HG03354 (cell line): ENCODE measurements at regions not wholly inside any gene's neighbourhood (a gene's known extent, or its start where the extent isn't known, plus 50 kb on each side); places are given as distances from the start of the nearest gene placed in this dataset.
"Not testable (repeated sequence)": the region's sequence is repeated elsewhere in the genome, so short reads cannot be mapped to it uniquely, and the experiment has no call there.

Experiments
- ATAC-seq: cut with Tn5 transposase; IDR thresholded peaks from one replicate; pipeline ENCODE4 v1.9.1; 2021; ENCODE audit warnings: mild to moderate bottlenecking; ENCODE audit not compliant: unreplicated experiment, poor library complexity, severe bottlenecking

- ATAC-seq, result not testable (repeated sequence)
These were observed 88.6 kb upstream of the NFIL3 start for GRCh38 chr9:91512235-91512634.

GRCh38 chr9:91503673-91504081 lies 80.0 kb upstream of the NFIL3 start:
- ATAC-seq, result no peak

- no peak for ATAC-seq
These were observed 79.5 kb upstream of the NFIL3 start for GRCh38 chr9:91502913-91503672.

GRCh38 chr9:91502475-91502874 lies 78.8 kb upstream of the NFIL3 start:
- no peak for ATAC-seq

- ATAC-seq, result peak; percentile 53
These were observed 76.9 kb upstream of the NFIL3 start for GRCh38 chr9:91500509-91501014.

GRCh38 chr9:91496351-91496750 lies 72.7 kb upstream of the NFIL3 start:
- ATAC-seq, result no peak

- no peak for ATAC-seq
These were observed 71.8 kb upstream of the NFIL3 start for GRCh38 chr9:91495450-91495849.

GRCh38 chr9:91494751-91495150 lies 71.1 kb upstream of the NFIL3 start:
- no peak for ATAC-seq

GRCh38 chr9:91492237-91492636 lies 68.6 kb upstream of the NFIL3 start:
- ATAC-seq, result no peak

GRCh38 chr9:91491624-91492023 lies 68.0 kb upstream of the NFIL3 start:
- no peak for ATAC-seq

- ATAC-seq, result no peak
These were observed 65.8 kb upstream of the NFIL3 start for GRCh38 chr9:91489361-91489899.

GRCh38 chr9:91488341-91488740 lies 64.7 kb upstream of the NFIL3 start:
- ATAC-seq, result no peak

GRCh38 chr9:91486699-91487497 lies 63.3 kb upstream of the NFIL3 start:
- ATAC-seq, result no peak

- ATAC-seq, result no peak
These were observed 61.4 kb upstream of the NFIL3 start for GRCh38 chr9:91485006-91485405.

GRCh38 chr9:91483835-91484234 lies 60.2 kb upstream of the NFIL3 start:
- no peak for ATAC-seq

GRCh38 chr9:91483189-91483691 lies 59.6 kb upstream of the NFIL3 start:
- ATAC-seq, result no peak

GRCh38 chr9:91481972-91482371 lies 58.3 kb upstream of the NFIL3 start:
- no peak for ATAC-seq

GRCh38 chr9:91477106-91477505 lies 53.5 kb upstream of the NFIL3 start:
- no peak for ATAC-seq

GRCh38 chr9:91474656-91475055 lies 51.0 kb upstream of the NFIL3 start:
- no peak for ATAC-seq
